ENCODE measurements at regions not wholly inside any gene's neighbourhood (a gene's known extent, or its start where the extent isn't known, plus 50 kb on each side); places are given as distances from the start of the nearest gene placed in this dataset.
"Not testable (repeated sequence)": the region's sequence is repeated elsewhere in the genome, so short reads cannot be mapped to it uniquely, and the experiment has no call there.

- H3K27me3 ChIP-seq (ENCODE audit: control insufficient read depth, insufficient read depth, low read length), result no peaks in the 10 kb centered on the region
- no peaks in the 10 kb centered on the region for H3K9me3 ChIP-seq (ENCODE audit: control insufficient read depth, insufficient read depth, low read length)
- no peak for DNase-seq (ENCODE audit: low read depth, low spot score)
- no peaks in the 10 kb centered on the region for H3K4me1 ChIP-seq (ENCODE audit: control insufficient read depth, insufficient read depth, low read length)
- no peak overlapping the region for H3K27ac ChIP-seq (ENCODE audit: low read length)
- H3K4me3 ChIP-seq (ENCODE audit: low read length), result no peak overlapping the region
- no CpG with 5 or more reads among the region's 1 CpG for WGBS (ENCODE audit: insufficient coverage, insufficient read length)
- no peaks in the 10 kb centered on the region for H3K36me3 ChIP-seq (ENCODE audit: control insufficient read depth, insufficient read depth, low read length)
Measured at GRCh38 chr2:7368211-7368610, 451.0 kb downstream of the RNF144A start.

GRCh38 chr2:7373156-7373555 is 455.9 kb downstream of the RNF144A start:
- no CpG with 5 or more reads among the region's 1 CpG for WGBS (ENCODE audit: insufficient coverage, insufficient read length)
- no peaks in the 10 kb centered on the region for H3K9me3 ChIP-seq (ENCODE audit: control insufficient read depth, insufficient read depth, low read length)
- no peaks in the 10 kb centered on the region for H3K27me3 ChIP-seq (ENCODE audit: control insufficient read depth, insufficient read depth, low read length)
- no peak for DNase-seq (ENCODE audit: low read depth, low spot score)
- no peaks in the 10 kb centered on the region for H3K4me1 ChIP-seq (ENCODE audit: control insufficient read depth, insufficient read depth, low read length)
- no peak overlapping the region for H3K27ac ChIP-seq (ENCODE audit: low read length)
- no peak overlapping the region for H3K4me3 ChIP-seq (ENCODE audit: low read length)
- H3K36me3 ChIP-seq (ENCODE audit: control insufficient read depth, insufficient read depth, low read length), result no peaks in the 10 kb centered on the region

- no peak for DNase-seq (ENCODE audit: low read depth, low spot score)
- Histone ChIP-seq H3K27me3 (ENCODE audit: control insufficient read depth, insufficient read depth, low read length) (no peaks in the 10 kb centered on the region), H3K4me3 (ENCODE audit: low read length) (no peak overlapping the region)
Measured at GRCh38 chr2:7375901-7376300, 458.7 kb downstream of the RNF144A start.

GRCh38 chr2:7377916-7378569 is 460.8 kb downstream of the RNF144A start:
- Histone ChIP-seq H3K36me3 (ENCODE audit: control insufficient read depth, insufficient read depth, low read length) (no peaks in the 10 kb centered on the region), H3K27ac (ENCODE audit: low read length) (no peak overlapping the region), H3K27me3 (ENCODE audit: control insufficient read depth, insufficient read depth, low read length) (no peaks in the 10 kb centered on the region), H3K4me1 (ENCODE audit: control insufficient read depth, insufficient read depth, low read length) (no peaks in the 10 kb centered on the region), H3K4me3 (ENCODE audit: low read length) (no peak overlapping the region), H3K9me3 (ENCODE audit: control insufficient read depth, insufficient read depth, low read length) (no peaks in the 10 kb centered on the region)
- WGBS (ENCODE audit: insufficient coverage, insufficient read length), result no CpG with 5 or more reads among the region's 12 CpGs
- DNase-seq (ENCODE audit: low read depth, low spot score), result no peak

More at GRCh38 chr2:7375901-7376300, 458.7 kb downstream of the RNF144A start:
- Histone ChIP-seq H3K27ac (ENCODE audit: low read length) (no peak overlapping the region), H3K36me3 (ENCODE audit: control insufficient read depth, insufficient read depth, low read length) (no peaks in the 10 kb centered on the region), H3K9me3 (ENCODE audit: control insufficient read depth, insufficient read depth, low read length) (no peaks in the 10 kb centered on the region), H3K4me1 (ENCODE audit: control insufficient read depth, insufficient read depth, low read length) (no peaks in the 10 kb centered on the region)

- no peak overlapping the region for H3K27ac ChIP-seq (ENCODE audit: low read length)
- DNase-seq (ENCODE audit: low read depth, low spot score), result no peak
Measured at GRCh38 chr2:7378591-7378990, 461.4 kb downstream of the RNF144A start.

GRCh38 chr2:7379799-7380198 is 462.6 kb downstream of the RNF144A start:
- Histone ChIP-seq H3K36me3 (ENCODE audit: control insufficient read depth, insufficient read depth, low read length) (no peaks in the 10 kb centered on the region), H3K27ac (ENCODE audit: low read length) (no peak overlapping the region), H3K4me1 (ENCODE audit: control insufficient read depth, insufficient read depth, low read length) (no peaks in the 10 kb centered on the region), H3K4me3 (ENCODE audit: low read length) (no peak overlapping the region), H3K9me3 (ENCODE audit: control insufficient read depth, insufficient read depth, low read length) (no peaks in the 10 kb centered on the region), H3K27me3 (ENCODE audit: control insufficient read depth, insufficient read depth, low read length) (no peaks in the 10 kb centered on the region)
- DNase-seq (ENCODE audit: low read depth, low spot score), result no peak
- no CpG with 5 or more reads among the region's 3 CpGs for WGBS (ENCODE audit: insufficient coverage, insufficient read length)

More at GRCh38 chr2:7378591-7378990, 461.4 kb downstream of the RNF144A start:
- Histone ChIP-seq H3K4me3 (ENCODE audit: low read length) (no peak overlapping the region), H3K9me3 (ENCODE audit: control insufficient read depth, insufficient read depth, low read length) (no peaks in the 10 kb centered on the region), H3K27me3 (ENCODE audit: control insufficient read depth, insufficient read depth, low read length) (no peaks in the 10 kb centered on the region), H3K36me3 (ENCODE audit: control insufficient read depth, insufficient read depth, low read length) (no peaks in the 10 kb centered on the region), H3K4me1 (ENCODE audit: control insufficient read depth, insufficient read depth, low read length) (no peaks in the 10 kb centered on the region)
- WGBS (ENCODE audit: insufficient coverage, insufficient read length), result no CpG with 5 or more reads among the region's 12 CpGs

- Histone ChIP-seq H3K4me3 (ENCODE audit: low read length) (no peak overlapping the region), H3K4me1 (ENCODE audit: control insufficient read depth, insufficient read depth, low read length) (no peaks in the 10 kb centered on the region), H3K27ac (ENCODE audit: low read length) (no peak overlapping the region), H3K9me3 (ENCODE audit: control insufficient read depth, insufficient read depth, low read length) (no peaks in the 10 kb centered on the region), H3K36me3 (ENCODE audit: control insufficient read depth, insufficient read depth, low read length) (no peaks in the 10 kb centered on the region), H3K27me3 (ENCODE audit: control insufficient read depth, insufficient read depth, low read length) (no peaks in the 10 kb centered on the region)
- WGBS (ENCODE audit: insufficient coverage, insufficient read length), result no CpG with 5 or more reads among the region's 11 CpGs
- DNase-seq (ENCODE audit: low read depth, low spot score), result no peak
Measured at GRCh38 chr2:7384773-7385349, 467.6 kb downstream of the RNF144A start.

- not testable (repeated sequence) for DNase-seq (ENCODE audit: low read depth, low spot score); H3K27ac ChIP-seq (ENCODE audit: low read length); H3K36me3 ChIP-seq (ENCODE audit: control insufficient read depth, insufficient read depth, low read length); H3K27me3 ChIP-seq (ENCODE audit: control insufficient read depth, insufficient read depth, low read length); H3K4me3 ChIP-seq (ENCODE audit: low read length); H3K4me1 ChIP-seq (ENCODE audit: control insufficient read depth, insufficient read depth, low read length); H3K9me3 ChIP-seq (ENCODE audit: control insufficient read depth, insufficient read depth, low read length)
- WGBS (ENCODE audit: insufficient coverage, insufficient read length), result no CpG with 5 or more reads among the region's 4 CpGs
Measured at GRCh38 chr2:7390311-7390710, 473.1 kb downstream of the RNF144A start.

GRCh38 chr2:7392076-7392787 is 475.0 kb downstream of the RNF144A start:
- Histone ChIP-seq H3K9me3 (ENCODE audit: control insufficient read depth, insufficient read depth, low read length) (no peaks in the 10 kb centered on the region), H3K36me3 (ENCODE audit: control insufficient read depth, insufficient read depth, low read length) (no peaks in the 10 kb centered on the region), H3K4me1 (ENCODE audit: control insufficient read depth, insufficient read depth, low read length) (no peaks in the 10 kb centered on the region), H3K27me3 (ENCODE audit: control insufficient read depth, insufficient read depth, low read length) (no peaks in the 10 kb centered on the region), H3K27ac (ENCODE audit: low read length) (no peak overlapping the region), H3K4me3 (ENCODE audit: low read length) (no peak overlapping the region)
- no peak for DNase-seq (ENCODE audit: low read depth, low spot score)
- no CpG with 5 or more reads among the region's 11 CpGs for WGBS (ENCODE audit: insufficient coverage, insufficient read length)

- no peaks in the 10 kb centered on the region for H3K36me3 ChIP-seq (ENCODE audit: control insufficient read depth, insufficient read depth, low read length)
- no peaks in the 10 kb centered on the region for H3K27me3 ChIP-seq (ENCODE audit: control insufficient read depth, insufficient read depth, low read length)
- H3K27ac ChIP-seq (ENCODE audit: low read length), result no peak overlapping the region
- H3K9me3 ChIP-seq (ENCODE audit: control insufficient read depth, insufficient read depth, low read length), result no peaks in the 10 kb centered on the region
- DNase-seq (ENCODE audit: low read depth, low spot score), result no peak
- H3K4me1 ChIP-seq (ENCODE audit: control insufficient read depth, insufficient read depth, low read length), result no peaks in the 10 kb centered on the region
- no CpG with 5 or more reads among the region's 3 CpGs for WGBS (ENCODE audit: insufficient coverage, insufficient read length)
- H3K4me3 ChIP-seq (ENCODE audit: low read length), result no peak overlapping the region
Measured at GRCh38 chr2:7394195-7394594, 477.0 kb downstream of the RNF144A start.

Data from iPS DF 6.9 (cell line).